HL-60 (cell line): ENCODE measurements at regions not wholly inside any gene's neighbourhood (a gene's known extent, or its start where the extent isn't known, plus 50 kb on each side); places are given as distances from the start of the nearest gene placed in this dataset.
"Not testable (repeated sequence)": the region's sequence is repeated elsewhere in the genome, so short reads cannot be mapped to it uniquely, and the experiment has no call there.

ENCODE experiments used
- DNase-seq, 2 experiments: peaks; one replicate each; pipeline ENCODE4 v3.0.0-alpha.2; 2010 to 2020; ENCODE audit warnings: low read depth in 1 of 2, low spot score in 1 of 2
- H3K27ac ChIP-seq: fragments of 250-450 bp; sonication (Bioruptor Pico); replicated peaks from 2 replicates; pipeline ENCODE4 v1.5.1; 2020; ENCODE audit warnings: mild to moderate bottlenecking, moderate library complexity
- H3K27me3 ChIP-seq: fragments of 250-450 bp; sonication (Bioruptor Pico); 2 replicates; pipeline ENCODE4 v1.5.1; 2021; ENCODE audit warnings: mild to moderate bottlenecking, moderate library complexity; ENCODE audit not compliant: insufficient read depth, poor library complexity, severe bottlenecking
- H3K4me3 ChIP-seq: replicated peaks from 2 replicates; pipeline ENCODE4 v1.5.1; 2011; ENCODE audit warnings: mild to moderate bottlenecking, control low read depth, low read length; ENCODE audit not compliant: insufficient read depth
- CTCF ChIP-seq: IDR thresholded peaks from one replicate; pipeline ENCODE4 v1.5.1; 2011; ENCODE audit warnings: low read length, control low read depth, inconsistent platforms; ENCODE audit not compliant: insufficient read depth
- GABPA ChIP-seq: IDR thresholded peaks from 2 replicates; pipeline ENCODE4 v1.6.1; 2012; ENCODE audit warnings: low read depth
- POLR2AphosphoS5 ChIP-seq: IDR thresholded peaks from 2 replicates; pipeline ENCODE4 v1.6.1; 2012; ENCODE audit warnings: low read depth
- SPI1 ChIP-seq: IDR thresholded peaks from 2 replicates; pipeline ENCODE4 v1.6.1; 2012; ENCODE audit warnings: low read depth, mild to moderate bottlenecking, borderline replicate concordance
- TF ChIP-seq, protein P1 (sequence below): IDR thresholded peaks from 2 replicates; pipeline ENCODE4 v1.6.1; 2012; ENCODE audit warnings: low read depth; ENCODE audit not compliant: insufficient replicate concordance

DNA sequence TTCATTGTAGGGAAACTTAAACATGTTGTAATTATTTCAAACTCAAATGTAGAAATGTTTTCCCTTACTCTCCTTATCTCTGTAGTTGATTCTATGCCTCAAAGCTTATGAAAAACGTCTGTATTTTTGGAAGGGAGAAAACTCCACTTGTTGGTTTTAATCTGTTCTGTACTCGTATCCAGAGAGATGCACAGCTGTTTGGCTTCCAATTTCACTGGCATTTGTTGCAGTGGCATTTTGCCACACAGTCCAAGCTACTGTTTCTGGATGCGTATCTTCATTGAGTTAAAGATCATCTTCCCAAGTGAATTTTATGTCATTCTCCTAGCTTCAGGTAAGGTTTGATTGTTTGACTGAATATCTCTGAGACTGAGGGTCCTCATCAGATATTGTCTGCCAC, 481.4 kb downstream of the TRHDE start:
- DNase-seq = no peak

DNA sequence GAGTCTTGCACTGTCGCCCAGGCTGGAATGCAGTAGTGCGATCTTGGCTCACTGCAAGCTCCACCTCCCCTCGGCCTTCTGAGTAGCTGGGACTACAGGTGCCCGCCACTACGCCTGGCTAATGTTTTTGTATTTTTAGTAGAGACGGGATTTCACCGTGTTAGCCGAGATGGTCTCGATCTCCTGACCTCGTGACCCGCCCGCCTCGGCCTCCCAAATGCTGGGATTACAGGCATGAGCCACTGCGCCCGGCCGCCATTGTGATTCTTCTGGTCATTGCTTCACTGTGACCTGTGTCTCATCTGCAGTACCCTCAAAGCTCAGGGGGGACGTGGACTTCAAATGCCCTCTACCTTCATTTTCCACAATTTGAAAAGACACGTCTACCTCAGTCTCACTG, 481.9 kb downstream of the TRHDE start:
- not testable (repeated sequence) for H3K27me3 ChIP-seq, H3K27ac ChIP-seq, H3K4me3 ChIP-seq, DNase-seq

More for the DNA sequence above, 481.4 kb downstream of the TRHDE start:
- H3K27ac ChIP-seq = no peak overlapping the region
- H3K27me3 ChIP-seq = no peaks in the 10 kb centered on the region
- TF ChIP-seq GABPA = no peak
- TF ChIP-seq, protein P1, sequence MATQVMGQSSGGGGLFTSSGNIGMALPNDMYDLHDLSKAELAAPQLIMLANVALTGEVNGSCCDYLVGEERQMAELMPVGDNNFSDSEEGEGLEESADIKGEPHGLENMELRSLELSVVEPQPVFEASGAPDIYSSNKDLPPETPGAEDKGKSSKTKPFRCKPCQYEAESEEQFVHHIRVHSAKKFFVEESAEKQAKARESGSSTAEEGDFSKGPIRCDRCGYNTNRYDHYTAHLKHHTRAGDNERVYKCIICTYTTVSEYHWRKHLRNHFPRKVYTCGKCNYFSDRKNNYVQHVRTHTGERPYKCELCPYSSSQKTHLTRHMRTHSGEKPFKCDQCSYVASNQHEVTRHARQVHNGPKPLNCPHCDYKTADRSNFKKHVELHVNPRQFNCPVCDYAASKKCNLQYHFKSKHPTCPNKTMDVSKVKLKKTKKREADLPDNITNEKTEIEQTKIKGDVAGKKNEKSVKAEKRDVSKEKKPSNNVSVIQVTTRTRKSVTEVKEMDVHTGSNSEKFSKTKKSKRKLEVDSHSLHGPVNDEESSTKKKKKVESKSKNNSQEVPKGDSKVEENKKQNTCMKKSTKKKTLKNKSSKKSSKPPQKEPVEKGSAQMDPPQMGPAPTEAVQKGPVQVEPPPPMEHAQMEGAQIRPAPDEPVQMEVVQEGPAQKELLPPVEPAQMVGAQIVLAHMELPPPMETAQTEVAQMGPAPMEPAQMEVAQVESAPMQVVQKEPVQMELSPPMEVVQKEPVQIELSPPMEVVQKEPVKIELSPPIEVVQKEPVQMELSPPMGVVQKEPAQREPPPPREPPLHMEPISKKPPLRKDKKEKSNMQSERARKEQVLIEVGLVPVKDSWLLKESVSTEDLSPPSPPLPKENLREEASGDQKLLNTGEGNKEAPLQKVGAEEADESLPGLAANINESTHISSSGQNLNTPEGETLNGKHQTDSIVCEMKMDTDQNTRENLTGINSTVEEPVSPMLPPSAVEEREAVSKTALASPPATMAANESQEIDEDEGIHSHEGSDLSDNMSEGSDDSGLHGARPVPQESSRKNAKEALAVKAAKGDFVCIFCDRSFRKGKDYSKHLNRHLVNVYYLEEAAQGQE = no peak
- no peak overlapping the region for H3K4me3 ChIP-seq

DNA sequence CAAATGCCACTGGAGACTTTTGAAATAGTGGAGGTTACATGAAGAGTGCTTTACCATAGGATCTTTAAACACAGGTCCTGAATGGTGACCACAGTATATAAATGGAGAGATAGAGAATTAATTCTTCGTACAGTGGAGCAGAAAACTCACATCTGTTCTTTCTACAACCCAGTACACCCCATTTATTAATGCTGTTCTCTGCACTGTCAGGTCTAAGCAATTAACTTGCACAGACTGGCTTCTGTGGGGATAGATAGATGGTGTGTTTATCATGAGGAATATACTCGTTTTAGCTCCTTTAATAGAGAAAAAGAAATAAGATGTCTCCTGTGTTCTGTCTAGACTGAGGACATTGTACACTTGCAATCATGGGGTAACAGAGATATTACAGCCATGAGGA, 494.3 kb downstream of the TRHDE start:
- no peak overlapping the region for H3K27ac ChIP-seq
- no peak overlapping the region for H3K4me3 ChIP-seq
- no peaks in the 10 kb centered on the region for H3K27me3 ChIP-seq
- DNase-seq = no peak
- no peak for TF ChIP-seq GABPA
- no peak for TF ChIP-seq CTCF
- TF ChIP-seq, protein P1 = no peak
- no peak for TF ChIP-seq POLR2AphosphoS5
- no peak for TF ChIP-seq SPI1

DNA sequence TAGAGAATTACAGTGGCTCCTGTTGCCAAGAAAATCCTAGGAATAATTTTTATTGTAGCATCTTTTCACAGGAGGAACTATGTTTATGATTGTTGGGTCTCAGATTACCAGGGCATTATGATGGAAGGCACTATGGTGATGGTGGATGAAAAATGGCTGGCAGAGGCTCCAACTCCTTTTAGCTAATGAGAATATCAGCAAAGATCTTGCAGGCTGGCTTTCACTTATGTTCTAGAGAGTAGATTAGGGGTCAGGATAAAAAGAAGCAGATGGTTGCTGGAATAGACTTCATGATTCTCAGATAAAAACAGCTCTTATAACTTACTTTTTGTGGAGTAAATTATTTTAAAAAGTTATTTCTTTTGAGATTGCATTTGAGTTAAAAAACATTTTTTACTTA, 501.9 kb downstream of the TRHDE start:
- Histone ChIP-seq H3K4me3 (no peak overlapping the region), H3K27ac (no peak overlapping the region), H3K27me3 (no peaks in the 10 kb centered on the region)
- TF ChIP-seq, protein P1 = no peak
- TF ChIP-seq GABPA (no peak), POLR2AphosphoS5 (no peak), CTCF (no peak), SPI1 (no peak)
- no peak for DNase-seq
